ENCODE measurements at regions not wholly inside any gene's neighbourhood (a gene's known extent, or its start where the extent isn't known, plus 50 kb on each side); places are given as distances from the start of the nearest gene placed in this dataset.

- TF ChIP-seq, protein P1, sequence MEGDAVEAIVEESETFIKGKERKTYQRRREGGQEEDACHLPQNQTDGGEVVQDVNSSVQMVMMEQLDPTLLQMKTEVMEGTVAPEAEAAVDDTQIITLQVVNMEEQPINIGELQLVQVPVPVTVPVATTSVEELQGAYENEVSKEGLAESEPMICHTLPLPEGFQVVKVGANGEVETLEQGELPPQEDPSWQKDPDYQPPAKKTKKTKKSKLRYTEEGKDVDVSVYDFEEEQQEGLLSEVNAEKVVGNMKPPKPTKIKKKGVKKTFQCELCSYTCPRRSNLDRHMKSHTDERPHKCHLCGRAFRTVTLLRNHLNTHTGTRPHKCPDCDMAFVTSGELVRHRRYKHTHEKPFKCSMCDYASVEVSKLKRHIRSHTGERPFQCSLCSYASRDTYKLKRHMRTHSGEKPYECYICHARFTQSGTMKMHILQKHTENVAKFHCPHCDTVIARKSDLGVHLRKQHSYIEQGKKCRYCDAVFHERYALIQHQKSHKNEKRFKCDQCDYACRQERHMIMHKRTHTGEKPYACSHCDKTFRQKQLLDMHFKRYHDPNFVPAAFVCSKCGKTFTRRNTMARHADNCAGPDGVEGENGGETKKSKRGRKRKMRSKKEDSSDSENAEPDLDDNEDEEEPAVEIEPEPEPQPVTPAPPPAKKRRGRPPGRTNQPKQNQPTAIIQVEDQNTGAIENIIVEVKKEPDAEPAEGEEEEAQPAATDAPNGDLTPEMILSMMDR (conservative IDR thresholded peaks at IDR 0.05 in 1 of 2, IDR thresholded peaks at IDR 0.05 in 1 of 2; ENCODE audit: low read depth in 1 of 2, low read length in 2 of 2): no peak
- TF ChIP-seq EZH2 (IDR thresholded peaks at IDR 0.05; ENCODE audit: low read length, missing control alignments): no peak
These were observed 281.2 kb downstream of the RRAGC start for GRCh38 chr1:38578271-38578951.

Data from fibroblast of lung (primary cell).